ENCODE measurements at regions not wholly inside any gene's neighbourhood (a gene's known extent, or its start where the extent isn't known, plus 50 kb on each side); places are given as distances from the start of the nearest gene placed in this dataset.

GRCh38 chr5:36766981-36767380 is 109.6 kb upstream of the NIPBL start:
- Histone ChIP-seq H3K4me3 (ENCODE audit: low read length) (no peak overlapping the region), H3K27me3 (ENCODE audit: insufficient read depth, low read depth, low read length) (no peaks in the 10 kb centered on the region), H3K9me3 (ENCODE audit: low read length) (no peaks in the 10 kb centered on the region), H2AFZ (ENCODE audit: low read depth, low read length) (no peak overlapping the region), H3K9me2 (ENCODE audit: insufficient read depth, low read length) (no peaks in the 10 kb centered on the region), H3K27ac (ENCODE audit: low read length) (no peak overlapping the region), H3K9ac (ENCODE audit: low read length) (no peak overlapping the region), H4K20me1 (ENCODE audit: insufficient read depth) (no peaks in the 10 kb centered on the region), H3F3A (ENCODE audit: insufficient read depth, low read length, poor library complexity, severe bottlenecking) (no peaks in the 10 kb centered on the region), H3K4me2 (ENCODE audit: low read length) (no peak overlapping the region), H3K36me3 (ENCODE audit: insufficient read depth, low read length) (no peaks in the 10 kb centered on the region), H3K79me2 (replicated peaks; ENCODE audit: insufficient read depth, low read length) (no peaks in the 10 kb centered on the region)
- TF ChIP-seq REST (IDR thresholded peaks at IDR 0.05; ENCODE audit: borderline replicate concordance), result no peak
- TF ChIP-seq CTCF (IDR thresholded peaks at IDR 0.05; ENCODE audit: poor library complexity, severe bottlenecking), result no peak
- TF ChIP-seq TAF1 (IDR thresholded peaks at IDR 0.05; ENCODE audit: low read depth), result no peak
- no peak for TF ChIP-seq EZH2 (IDR thresholded peaks at IDR 0.05; ENCODE audit: borderline replicate concordance, insufficient read depth, low read length, poor library complexity, severe bottlenecking)
- no peak for TF ChIP-seq MXI1 (conservative IDR thresholded peaks at IDR 0.05; ENCODE audit: poor library complexity, severe bottlenecking)
- TF ChIP-seq EP300 (conservative IDR thresholded peaks at IDR 0.05; ENCODE audit: poor library complexity, severe bottlenecking), result no peak

GRCh38 chr5:36768450-36768849 is 108.1 kb upstream of the NIPBL start:
- Histone ChIP-seq H3K4me3 (ENCODE audit: low read length) (no peak overlapping the region), H3K9me3 (ENCODE audit: low read length) (no peaks in the 10 kb centered on the region), H3K79me2 (replicated peaks; ENCODE audit: insufficient read depth, low read length) (no peaks in the 10 kb centered on the region), H4K20me1 (ENCODE audit: insufficient read depth) (no peaks in the 10 kb centered on the region), H3K27ac (ENCODE audit: low read length) (no peak overlapping the region), H3K27me3 (ENCODE audit: insufficient read depth, low read depth, low read length) (no peaks in the 10 kb centered on the region), H3K4me2 (ENCODE audit: low read length) (no peak overlapping the region), H2AFZ (ENCODE audit: low read depth, low read length) (no peak overlapping the region), H3F3A (ENCODE audit: insufficient read depth, low read length, poor library complexity, severe bottlenecking) (no peaks in the 10 kb centered on the region), H3K9ac (ENCODE audit: low read length) (no peak overlapping the region), H3K9me2 (ENCODE audit: insufficient read depth, low read length) (no peaks in the 10 kb centered on the region), H3K36me3 (ENCODE audit: insufficient read depth, low read length) (no peaks in the 10 kb centered on the region)
- TF ChIP-seq CTCF (IDR thresholded peaks at IDR 0.05; ENCODE audit: poor library complexity, severe bottlenecking) (no peak), TAF1 (IDR thresholded peaks at IDR 0.05; ENCODE audit: low read depth) (no peak), SMC3 (conservative IDR thresholded peaks at IDR 0.05; ENCODE audit: poor library complexity) (no peak)
